HFF-Myc (cell line): ENCODE measurements at regions not wholly inside any gene's neighbourhood (a gene's known extent, or its start where the extent isn't known, plus 50 kb on each side); places are given as distances from the start of the nearest gene placed in this dataset.

Source experiments
- DNase-seq: peaks from one replicate; pipeline ENCODE4 v3.0.0-alpha.2; 2011; ENCODE audit warnings: low read depth; ENCODE audit errors: extremely low read depth
- H3K4me3 ChIP-seq: replicated peaks from 2 replicates; pipeline ENCODE4 v1.5.1; 2011; ENCODE audit warnings: low read depth, mild to moderate bottlenecking, control low read depth, low read length
- CTCF ChIP-seq: IDR thresholded peaks from 2 replicates; pipeline ENCODE4 v1.5.1; 2012; ENCODE audit warnings: mild to moderate bottlenecking, low read depth, low read length, control low read depth; ENCODE audit errors: missing control alignments

GRCh38 chr13:104295537-104295936 lies 1229.3 kb upstream of the SLC10A2 start:
- no peak overlapping the region for H3K4me3 ChIP-seq
- no peak for DNase-seq
- no peak for TF ChIP-seq CTCF

- TF ChIP-seq CTCF: no peak
- H3K4me3 ChIP-seq: no peak overlapping the region
- no peak for DNase-seq
Measured at GRCh38 chr13:104289400-104289799, 1223.2 kb upstream of the SLC10A2 start.

GRCh38 chr13:104288496-104288895 lies 1222.3 kb upstream of the SLC10A2 start:
- no peak overlapping the region for H3K4me3 ChIP-seq
- DNase-seq: no peak
- TF ChIP-seq CTCF: no peak

- DNase-seq: no peak
- no peak overlapping the region for H3K4me3 ChIP-seq
- no peak for TF ChIP-seq CTCF
Measured at GRCh38 chr13:104286566-104287290, 1220.5 kb upstream of the SLC10A2 start.

- TF ChIP-seq CTCF: no peak
- H3K4me3 ChIP-seq: no peak overlapping the region
- DNase-seq: no peak
Measured at GRCh38 chr13:104281910-104282309, 1215.7 kb upstream of the SLC10A2 start.

- no peak for DNase-seq
- TF ChIP-seq CTCF: no peak
- no peak overlapping the region for H3K4me3 ChIP-seq
Measured at GRCh38 chr13:104270731-104271130, 1204.5 kb upstream of the SLC10A2 start.
